DLD1 (cell line): ENCODE measurements at regions not wholly inside any gene's neighbourhood (a gene's known extent, or its start where the extent isn't known, plus 50 kb on each side); places are given as distances from the start of the nearest gene placed in this dataset.
"Not testable (repeated sequence)": the region's sequence is repeated elsewhere in the genome, so short reads cannot be mapped to it uniquely, and the experiment has no call there.

Source experiments
- in situ Hi-C: cut with HindIII; loops from 2 replicates; pipeline ENCODE4 v1.10.0; 2017; ENCODE audit warnings: low sequenced_read_pairs

- in situ Hi-C loops = no loop called here
These were observed 142.5 kb downstream of the CTH start for GRCh38 chr1:70553567-70553956.

- in situ Hi-C loops = no loop called here
These were observed 143.3 kb downstream of the CTH start for GRCh38 chr1:70554341-70554740.

GRCh38 chr1:70556541-70556940 lies 145.5 kb downstream of the CTH start:
- in situ Hi-C loops = no loop called here

GRCh38 chr1:70567167-70567566 lies 156.1 kb downstream of the CTH start:
- in situ Hi-C loops = no loop called here

GRCh38 chr1:70571191-70571590 lies 160.1 kb downstream of the CTH start:
- in situ Hi-C loops = no loop called here

- in situ Hi-C loops = no loop called here
These were observed 162.3 kb downstream of the CTH start for GRCh38 chr1:70573317-70573843.

- in situ Hi-C loops = no loop called here
These were observed 170.6 kb downstream of the CTH start for GRCh38 chr1:70581661-70582060.

- in situ Hi-C loops = no loop called here
These were observed 172.5 kb downstream of the CTH start for GRCh38 chr1:70583522-70583921.

- in situ Hi-C loops = no loop called here
These were observed 175.0 kb downstream of the CTH start for GRCh38 chr1:70586046-70586445.

GRCh38 chr1:70587872-70588366 lies 176.9 kb downstream of the CTH start:
- in situ Hi-C loops = no loop called here

- in situ Hi-C loops = not testable (repeated sequence)
These were observed 182.5 kb downstream of the CTH start for GRCh38 chr1:70593551-70593950.

GRCh38 chr1:70608815-70609214 lies 197.7 kb downstream of the CTH start:
- in situ Hi-C loops = no loop called here

- in situ Hi-C loops = not testable (repeated sequence)
These were observed 199.1 kb downstream of the CTH start for GRCh38 chr1:70610164-70610563.

- in situ Hi-C loops = no loop called here
These were observed 205.9 kb downstream of the CTH start for GRCh38 chr1:70616946-70617345.

GRCh38 chr1:70617728-70618127 lies 206.7 kb downstream of the CTH start:
- in situ Hi-C loops = no loop called here

- in situ Hi-C loops = no loop called here
These were observed 216.8 kb downstream of the CTH start for GRCh38 chr1:70627910-70628309.

- in situ Hi-C loops = no loop called here
These were observed 217.9 kb downstream of the CTH start for GRCh38 chr1:70628973-70629372.

- in situ Hi-C loops = no loop called here
These were observed 221.9 kb downstream of the CTH start for GRCh38 chr1:70633004-70633403.

GRCh38 chr1:70635868-70636267 lies 224.8 kb downstream of the CTH start:
- in situ Hi-C loops = no loop called here

- in situ Hi-C loops = no loop called here
These were observed 230.8 kb downstream of the CTH start for GRCh38 chr1:70641868-70642267.

GRCh38 chr1:70656361-70656760 lies 245.3 kb downstream of the CTH start:
- in situ Hi-C loops = no loop called here

- in situ Hi-C loops = no loop called here
These were observed 248.8 kb downstream of the CTH start for GRCh38 chr1:70659891-70660290.

GRCh38 chr1:70666381-70667140 lies 255.5 kb downstream of the CTH start:
- in situ Hi-C loops = no loop called here
